Neural cell (in vitro differentiated cells): ENCODE measurements at regions not wholly inside any gene's neighbourhood (a gene's known extent, or its start where the extent isn't known, plus 50 kb on each side); places are given as distances from the start of the nearest gene placed in this dataset.

Experiments used
- EP300 ChIP-seq: fragments of 450-650 bp; conservative IDR thresholded peaks from 2 replicates; pipeline ENCODE4 v1.6.1; 2014; ENCODE audit warnings: antibody characterized with exemption, mild to moderate bottlenecking, moderate library complexity; ENCODE audit not compliant: poor library complexity, severe bottlenecking
- EZH2 ChIP-seq: fragments of 200-600, 300-800 bp; shearing (Covaris generic), sonication (generic); IDR thresholded peaks from 2 replicates; pipeline ENCODE4 v1.6.1; 2014; ENCODE audit warnings: antibody characterized with exemption, low read length, borderline replicate concordance, mild to moderate bottlenecking; ENCODE audit not compliant: insufficient read depth, poor library complexity, severe bottlenecking
- MXI1 ChIP-seq: fragments of 450-650 bp; conservative IDR thresholded peaks from 2 replicates; pipeline ENCODE4 v1.6.1; 2014; ENCODE audit warnings: antibody characterized with exemption, mild to moderate bottlenecking; ENCODE audit not compliant: poor library complexity, severe bottlenecking
- RAD21 ChIP-seq: fragments of 450-650 bp; conservative IDR thresholded peaks from 2 replicates; pipeline ENCODE4 v1.6.1; 2014; ENCODE audit warnings: antibody characterized with exemption, mild to moderate bottlenecking, moderate library complexity
- TF ChIP-seq, protein P1 (sequence below): fragments of 450-650 bp; IDR thresholded peaks from 2 replicates; pipeline ENCODE4 v1.5.1; 2014; ENCODE audit warnings: antibody characterized with exemption, mild to moderate bottlenecking, moderate library complexity; ENCODE audit not compliant: poor library complexity, severe bottlenecking

DNA sequence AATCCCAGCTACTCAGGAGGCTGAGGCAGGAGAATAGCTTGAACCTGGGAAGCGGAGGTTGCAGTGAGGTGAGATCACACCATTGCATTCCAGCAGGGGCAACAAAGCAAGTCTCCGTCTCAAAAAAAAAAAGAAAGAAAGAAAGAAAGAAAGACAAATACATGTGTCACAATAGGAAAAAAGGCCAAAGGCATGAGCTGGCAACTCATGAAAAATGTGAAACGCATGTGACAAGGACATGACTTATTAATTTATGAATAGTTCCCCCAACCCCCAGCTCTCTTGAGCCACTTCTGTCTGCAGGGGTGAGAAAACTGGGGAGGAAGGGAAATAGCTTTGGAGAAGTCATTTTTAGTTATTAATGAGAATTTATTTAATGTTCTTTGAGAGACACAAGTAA lies 120.6 kb downstream of the AIPL1 start:
- TF ChIP-seq EP300 (no peak), MXI1 (no peak), EZH2 (no peak), RAD21 (no peak)
- TF ChIP-seq, protein P1, sequence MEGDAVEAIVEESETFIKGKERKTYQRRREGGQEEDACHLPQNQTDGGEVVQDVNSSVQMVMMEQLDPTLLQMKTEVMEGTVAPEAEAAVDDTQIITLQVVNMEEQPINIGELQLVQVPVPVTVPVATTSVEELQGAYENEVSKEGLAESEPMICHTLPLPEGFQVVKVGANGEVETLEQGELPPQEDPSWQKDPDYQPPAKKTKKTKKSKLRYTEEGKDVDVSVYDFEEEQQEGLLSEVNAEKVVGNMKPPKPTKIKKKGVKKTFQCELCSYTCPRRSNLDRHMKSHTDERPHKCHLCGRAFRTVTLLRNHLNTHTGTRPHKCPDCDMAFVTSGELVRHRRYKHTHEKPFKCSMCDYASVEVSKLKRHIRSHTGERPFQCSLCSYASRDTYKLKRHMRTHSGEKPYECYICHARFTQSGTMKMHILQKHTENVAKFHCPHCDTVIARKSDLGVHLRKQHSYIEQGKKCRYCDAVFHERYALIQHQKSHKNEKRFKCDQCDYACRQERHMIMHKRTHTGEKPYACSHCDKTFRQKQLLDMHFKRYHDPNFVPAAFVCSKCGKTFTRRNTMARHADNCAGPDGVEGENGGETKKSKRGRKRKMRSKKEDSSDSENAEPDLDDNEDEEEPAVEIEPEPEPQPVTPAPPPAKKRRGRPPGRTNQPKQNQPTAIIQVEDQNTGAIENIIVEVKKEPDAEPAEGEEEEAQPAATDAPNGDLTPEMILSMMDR: no peak
